ENCODE measurements at regions not wholly inside any gene's neighbourhood (a gene's known extent, or its start where the extent isn't known, plus 50 kb on each side); places are given as distances from the start of the nearest gene placed in this dataset.

- no peak overlapping the region for H3K4me3 Mint-ChIP-seq (ENCODE audit: low read depth, unreplicated experiment)
- no peak overlapping the region for H3K27ac Mint-ChIP-seq (ENCODE audit: unreplicated experiment)
- no peak for DNase-seq
- intact Hi-C loops (cut with micrococcal nuclease; ENCODE audit: unreplicated experiment): loop anchor here (2.0 to 5.0 kb wide), 2 partner anchors 119 to 253 kb away; no protein-coding TSS in a partner anchor
- BruUV-seq (replicated peaks): no TSS peak
- H3K4me1 Mint-ChIP-seq (ENCODE audit: low read depth, unreplicated experiment): peaks cover 13% of the 10 kb centered on the region
- H3K27me3 Mint-ChIP-seq (ENCODE audit: unreplicated experiment): no peaks in the 10 kb centered on the region
- H3K9me3 Mint-ChIP-seq (ENCODE audit: low read depth, unreplicated experiment): peaks cover 2% of the 10 kb centered on the region
- no peak for TF ChIP-seq CTCF (IDR thresholded peaks at IDR 0.05; ENCODE audit: unreplicated experiment)
- H3K36me3 Mint-ChIP-seq (ENCODE audit: insufficient read depth, unreplicated experiment): peaks cover 8% of the 10 kb centered on the region
- CTCF ChIA-PET: interaction anchor here (0.7 to 1.4 kb wide), 3 partner anchors 9 to 331 kb away, joined by 4 to 6 read pairs (median 4); no protein-coding TSS in a partner anchor
Measured at GRCh38 chr5:104061707-104062106, 499.1 kb upstream of the NUDT12 start.

- Mint-ChIP-seq H3K4me3 (ENCODE audit: low read depth, unreplicated experiment) (no peak overlapping the region), H3K9me3 (ENCODE audit: low read depth, unreplicated experiment) (peaks cover 4% of the 10 kb centered on the region), H3K4me1 (ENCODE audit: low read depth, unreplicated experiment) (no peaks in the 10 kb centered on the region), H3K27me3 (ENCODE audit: unreplicated experiment) (no peaks in the 10 kb centered on the region), H3K27ac (ENCODE audit: unreplicated experiment) (no peak overlapping the region), H3K36me3 (ENCODE audit: insufficient read depth, unreplicated experiment) (no peaks in the 10 kb centered on the region)
- CTCF ChIA-PET: interaction anchor here (1.0 kb wide), 1 partner anchor 9 kb away, joined by 4 read pairs; no protein-coding TSS in a partner anchor
- intact Hi-C loops (cut with micrococcal nuclease; ENCODE audit: unreplicated experiment): loop anchor here (5.0 kb wide), 1 partner anchor 361 kb away; no protein-coding TSS in a partner anchor
- no peak for TF ChIP-seq CTCF (IDR thresholded peaks at IDR 0.05; ENCODE audit: unreplicated experiment)
- BruUV-seq (replicated peaks): no TSS peak
- DNase-seq: no peak
Measured at GRCh38 chr5:104053353-104053649, 490.7 kb upstream of the NUDT12 start.

- intact Hi-C loops (cut with micrococcal nuclease; ENCODE audit: unreplicated experiment): loop anchor here (5.0 kb wide), 1 partner anchor 360 kb away; no protein-coding TSS in a partner anchor
- H3K27me3 Mint-ChIP-seq (ENCODE audit: unreplicated experiment): no peaks in the 10 kb centered on the region
Measured at GRCh38 chr5:104052558-104053352, 490.2 kb upstream of the NUDT12 start.

GRCh38 chr5:104050436-104050835, 487.8 kb upstream of the NUDT12 start:
- Mint-ChIP-seq H3K9me3 (ENCODE audit: low read depth, unreplicated experiment) (peaks cover 2% of the 10 kb centered on the region), H3K4me3 (ENCODE audit: low read depth, unreplicated experiment) (no peak overlapping the region), H3K27ac (ENCODE audit: unreplicated experiment) (no peak overlapping the region), H3K4me1 (ENCODE audit: low read depth, unreplicated experiment) (no peaks in the 10 kb centered on the region), H3K27me3 (ENCODE audit: unreplicated experiment) (no peaks in the 10 kb centered on the region), H3K36me3 (ENCODE audit: insufficient read depth, unreplicated experiment) (no peaks in the 10 kb centered on the region)
- BruUV-seq (replicated peaks): no TSS peak
- CTCF ChIA-PET: interaction anchor here (0.6 kb wide), 1 partner anchor 38 kb away, joined by 4 read pairs; no protein-coding TSS in a partner anchor
- intact Hi-C loops (cut with micrococcal nuclease; ENCODE audit: unreplicated experiment): loop anchor here (5.0 kb wide), 1 partner anchor 358 kb away; no protein-coding TSS in a partner anchor
- no peak for DNase-seq
- no peak for TF ChIP-seq CTCF (IDR thresholded peaks at IDR 0.05; ENCODE audit: unreplicated experiment)

More at GRCh38 chr5:104052558-104053352, 490.2 kb upstream of the NUDT12 start:
- Mint-ChIP-seq H3K4me3 (ENCODE audit: low read depth, unreplicated experiment) (no peak overlapping the region), H3K9me3 (ENCODE audit: low read depth, unreplicated experiment) (peaks cover 2% of the 10 kb centered on the region), H3K27ac (ENCODE audit: unreplicated experiment) (no peak overlapping the region), H3K4me1 (ENCODE audit: low read depth, unreplicated experiment) (no peaks in the 10 kb centered on the region), H3K36me3 (ENCODE audit: insufficient read depth, unreplicated experiment) (no peaks in the 10 kb centered on the region)
- CTCF ChIA-PET: interaction anchor here (1.0 kb wide), 1 partner anchor 9 kb away, joined by 4 read pairs; no protein-coding TSS in a partner anchor
- DNase-seq: no peak
- no TSS peak for BruUV-seq (replicated peaks)
- TF ChIP-seq CTCF (IDR thresholded peaks at IDR 0.05; ENCODE audit: unreplicated experiment): no peak

All from Calu3 (cell line).